Neural progenitor cell (in vitro differentiated cells): ENCODE measurements at regions not wholly inside any gene's neighbourhood (a gene's known extent, or its start where the extent isn't known, plus 50 kb on each side); places are given as distances from the start of the nearest gene placed in this dataset.
"Not testable (repeated sequence)": the region's sequence is repeated elsewhere in the genome, so short reads cannot be mapped to it uniquely, and the experiment has no call there.

Source experiments
- DNase-seq: peaks from one replicate; pipeline ENCODE4 v3.0.0-alpha.2; 2016; ENCODE audit warnings: low spot score
- H2AFZ ChIP-seq: fragments of 200-600 bp; sonication (generic); replicated peaks from 2 replicates; pipeline ENCODE4 v1.6.1; 2016; ENCODE audit warnings: antibody characterized with exemption
- H3F3A ChIP-seq: fragments of 200-600 bp; sonication (generic); 2 replicates; pipeline ENCODE4 v1.6.1; 2016; ENCODE audit warnings: antibody characterized with exemption, low read depth
- H3K27ac ChIP-seq: fragments of 200-600 bp; sonication (generic); 2 replicates; pipeline ENCODE4 v1.5.1; 2016; ENCODE audit warnings: mild to moderate bottlenecking
- H3K27me3 ChIP-seq: fragments of 200-600 bp; sonication (generic); 2 replicates; pipeline ENCODE4 v1.6.1; 2016; ENCODE audit warnings: mild to moderate bottlenecking, moderate library complexity
- H3K36me3 ChIP-seq: fragments of 200-600 bp; sonication (generic); 2 replicates; pipeline ENCODE4 v1.5.1; 2016
- H3K4me1 ChIP-seq: fragments of 200-600 bp; sonication (generic); 2 replicates; pipeline ENCODE4 v1.6.1; 2016; ENCODE audit warnings: mixed run types
- H3K4me2 ChIP-seq: fragments of 200-600 bp; sonication (generic); 2 replicates; pipeline ENCODE4 v1.6.1; 2016
- H3K4me3 ChIP-seq: fragments of 200-600 bp; sonication (generic); 2 replicates; pipeline ENCODE4 v1.5.1; 2016
- H3K79me2 ChIP-seq: fragments of 200-600 bp; sonication (generic); 2 replicates; pipeline ENCODE4 v1.6.1; 2016; ENCODE audit warnings: low read depth
- H3K9ac ChIP-seq: fragments of 200-600 bp; sonication (generic); 2 replicates; pipeline ENCODE4 v1.6.1; 2016
- H3K9me3 ChIP-seq: fragments of 200-600 bp; sonication (generic); 2 replicates; pipeline ENCODE4 v1.5.1; 2016; ENCODE audit warnings: low read depth
- H4K20me1 ChIP-seq: fragments of 200-600 bp; sonication (generic); 2 replicates; pipeline ENCODE4 v1.6.1; 2016; ENCODE audit warnings: low read depth
- H3K27ac Mint-ChIP-seq: 3 replicates; pipeline ENCODE4 v1.8.0; 2021; ENCODE audit warnings: mixed read lengths
- H3K27me3 Mint-ChIP-seq: 2 replicates; pipeline ENCODE4 v1.8.0; 2022; ENCODE audit warnings: low read depth, mild to moderate bottlenecking, inconsistent platforms, moderate library complexity, mixed read lengths; ENCODE audit not compliant: insufficient read depth
- H3K36me3 Mint-ChIP-seq: 3 replicates; pipeline ENCODE4 v1.8.0; 2021; ENCODE audit warnings: mixed read lengths
- H3K4me1 Mint-ChIP-seq: 3 replicates; pipeline ENCODE4 v1.8.0; 2021; ENCODE audit warnings: mixed read lengths
- H3K4me3 Mint-ChIP-seq: 3 replicates; pipeline ENCODE4 v1.8.0; 2021; ENCODE audit warnings: mild to moderate bottlenecking, moderate library complexity, mixed read lengths
- H3K9me3 Mint-ChIP-seq: 3 replicates; pipeline ENCODE4 v1.8.0; 2020; ENCODE audit warnings: mixed read lengths
- EZH2 ChIP-seq: fragments of 200-600 bp; sonication (generic); IDR thresholded peaks from 2 replicates; pipeline ENCODE4 v1.6.1; 2017; ENCODE audit warnings: antibody characterized with exemption, mild to moderate bottlenecking, moderate library complexity
- EZH2phosphoT487 ChIP-seq: fragments of 200-600 bp; sonication (generic); IDR thresholded peaks from 2 replicates; pipeline ENCODE4 v1.6.1; 2017; ENCODE audit warnings: antibody characterized with exemption
- TF ChIP-seq, protein P1 (sequence below): fragments of 200-600 bp; sonication (generic); IDR thresholded peaks from 2 replicates; pipeline ENCODE4 v1.5.1; 2017; ENCODE audit warnings: antibody characterized with exemption, mild to moderate bottlenecking

GRCh38 chr20:29318871-29319461 lies 1938.5 kb upstream of the DEFB115 start:
- no peaks in the 10 kb centered on the region for H3K79me2 ChIP-seq
- H3K4me3 Mint-ChIP-seq = no peak overlapping the region
- no peaks in the 10 kb centered on the region for H3K4me1 ChIP-seq
- H3K27me3 Mint-ChIP-seq = peaks cover 3% of the 10 kb centered on the region
- TF ChIP-seq, protein P1, sequence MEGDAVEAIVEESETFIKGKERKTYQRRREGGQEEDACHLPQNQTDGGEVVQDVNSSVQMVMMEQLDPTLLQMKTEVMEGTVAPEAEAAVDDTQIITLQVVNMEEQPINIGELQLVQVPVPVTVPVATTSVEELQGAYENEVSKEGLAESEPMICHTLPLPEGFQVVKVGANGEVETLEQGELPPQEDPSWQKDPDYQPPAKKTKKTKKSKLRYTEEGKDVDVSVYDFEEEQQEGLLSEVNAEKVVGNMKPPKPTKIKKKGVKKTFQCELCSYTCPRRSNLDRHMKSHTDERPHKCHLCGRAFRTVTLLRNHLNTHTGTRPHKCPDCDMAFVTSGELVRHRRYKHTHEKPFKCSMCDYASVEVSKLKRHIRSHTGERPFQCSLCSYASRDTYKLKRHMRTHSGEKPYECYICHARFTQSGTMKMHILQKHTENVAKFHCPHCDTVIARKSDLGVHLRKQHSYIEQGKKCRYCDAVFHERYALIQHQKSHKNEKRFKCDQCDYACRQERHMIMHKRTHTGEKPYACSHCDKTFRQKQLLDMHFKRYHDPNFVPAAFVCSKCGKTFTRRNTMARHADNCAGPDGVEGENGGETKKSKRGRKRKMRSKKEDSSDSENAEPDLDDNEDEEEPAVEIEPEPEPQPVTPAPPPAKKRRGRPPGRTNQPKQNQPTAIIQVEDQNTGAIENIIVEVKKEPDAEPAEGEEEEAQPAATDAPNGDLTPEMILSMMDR = no peak
- TF ChIP-seq EZH2 (no peak), EZH2phosphoT487 (no peak)
- H2AFZ ChIP-seq = no peak overlapping the region
- peaks cover 36% of the 10 kb centered on the region for H3K9me3 Mint-ChIP-seq
- no peaks in the 10 kb centered on the region for H3F3A ChIP-seq
- H3K27ac Mint-ChIP-seq = no peak overlapping the region
- peaks cover 6% of the 10 kb centered on the region for H3K9me3 ChIP-seq
- no peak for DNase-seq
- no peak overlapping the region for H3K4me2 ChIP-seq
- H3K4me1 Mint-ChIP-seq = no peaks in the 10 kb centered on the region
- no peaks in the 10 kb centered on the region for H3K27me3 ChIP-seq
- no peak overlapping the region for H3K4me3 ChIP-seq
- no peaks in the 10 kb centered on the region for H3K36me3 Mint-ChIP-seq
- no peaks in the 10 kb centered on the region for H4K20me1 ChIP-seq
- H3K27ac ChIP-seq = no peak overlapping the region
- no peak overlapping the region for H3K9ac ChIP-seq
- H3K36me3 ChIP-seq = no peaks in the 10 kb centered on the region

GRCh38 chr20:29319725-29320124 lies 1937.7 kb upstream of the DEFB115 start:
- H3K4me1 Mint-ChIP-seq = no peaks in the 10 kb centered on the region
- no peak overlapping the region for H2AFZ ChIP-seq
- H3K9me3 ChIP-seq = peaks cover 6% of the 10 kb centered on the region
- no peaks in the 10 kb centered on the region for H3K36me3 ChIP-seq
- no peaks in the 10 kb centered on the region for H4K20me1 ChIP-seq
- no peak overlapping the region for H3K27ac Mint-ChIP-seq
- no peaks in the 10 kb centered on the region for H3K27me3 ChIP-seq
- no peaks in the 10 kb centered on the region for H3K4me1 ChIP-seq
- H3K79me2 ChIP-seq = no peaks in the 10 kb centered on the region
- H3K36me3 Mint-ChIP-seq = no peaks in the 10 kb centered on the region
- H3K27ac ChIP-seq = no peak overlapping the region
- no peak overlapping the region for H3K4me3 ChIP-seq
- H3K4me3 Mint-ChIP-seq = no peak overlapping the region
- no peak for DNase-seq
- H3F3A ChIP-seq = no peaks in the 10 kb centered on the region
- no peak for TF ChIP-seq EZH2
- TF ChIP-seq, protein P1 = no peak
- no peak for TF ChIP-seq EZH2phosphoT487
- peaks cover 33% of the 10 kb centered on the region for H3K9me3 Mint-ChIP-seq
- H3K4me2 ChIP-seq = no peak overlapping the region
- H3K9ac ChIP-seq = no peak overlapping the region
- peaks cover under 1% of the 10 kb centered on the region for H3K27me3 Mint-ChIP-seq

DNA sequence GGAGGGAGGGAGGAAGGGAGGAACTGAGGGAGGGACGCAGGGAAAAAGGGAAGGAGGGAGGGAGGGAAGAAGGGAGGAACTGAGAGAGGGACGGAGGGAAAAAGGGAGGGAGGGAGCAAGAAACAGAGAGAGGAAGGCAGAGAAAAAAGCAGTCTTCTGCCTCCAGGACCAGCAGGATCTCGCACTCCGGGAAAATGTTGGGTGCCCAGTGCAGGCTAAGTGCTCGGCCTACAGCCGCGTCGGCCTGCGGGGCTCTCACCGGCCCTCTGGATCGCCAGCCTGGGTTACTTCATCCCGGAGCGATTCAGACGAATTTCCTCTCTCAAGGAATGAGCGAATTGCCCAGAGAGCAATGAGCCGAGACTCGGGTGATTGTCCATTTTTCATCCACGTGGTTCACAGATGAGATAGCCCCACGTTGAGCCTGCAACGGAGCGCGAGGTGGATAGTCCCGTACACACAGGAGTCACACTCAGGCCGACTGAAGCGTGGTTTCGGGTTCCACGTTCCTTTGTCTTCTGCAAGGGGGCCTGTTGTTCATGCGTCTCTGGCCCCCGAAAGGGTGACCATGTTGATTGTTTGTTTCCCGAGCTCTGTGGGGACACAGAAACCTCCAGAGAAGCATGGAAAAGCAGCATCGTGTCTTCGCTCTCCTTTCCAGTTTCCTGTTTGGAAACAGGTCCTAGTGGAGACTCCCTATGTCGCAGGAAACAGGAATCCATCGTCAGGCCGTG lies 1937.1 kb upstream of the DEFB115 start:
- H3K27me3 ChIP-seq, H3K4me1 Mint-ChIP-seq, H3K9me3 ChIP-seq, H3K9ac ChIP-seq, H3K4me3 Mint-ChIP-seq, H4K20me1 ChIP-seq, DNase-seq, H3K27ac ChIP-seq, H3K36me3 ChIP-seq, H3K27me3 Mint-ChIP-seq, H3K4me1 ChIP-seq, H3K36me3 Mint-ChIP-seq, H3F3A ChIP-seq, H3K4me3 ChIP-seq, H3K27ac Mint-ChIP-seq, H3K79me2 ChIP-seq, H2AFZ ChIP-seq, H3K4me2 ChIP-seq: not testable (repeated sequence)
- H3K9me3 Mint-ChIP-seq = peaks cover 34% of the 10 kb centered on the region

- H3K27ac ChIP-seq, H3K27ac Mint-ChIP-seq, H3K36me3 ChIP-seq, H3K4me3 ChIP-seq, H3K27me3 ChIP-seq, H2AFZ ChIP-seq, H3K79me2 ChIP-seq, H3K4me3 Mint-ChIP-seq, H3K36me3 Mint-ChIP-seq, H3K9me3 ChIP-seq, H3K4me2 ChIP-seq, H4K20me1 ChIP-seq, H3K9ac ChIP-seq, H3K4me1 ChIP-seq, H3K4me1 Mint-ChIP-seq, DNase-seq, H3F3A ChIP-seq: not testable (repeated sequence)
- peaks cover 48% of the 10 kb centered on the region for H3K9me3 Mint-ChIP-seq
- peaks cover 10% of the 10 kb centered on the region for H3K27me3 Mint-ChIP-seq
These were observed 1933.6 kb upstream of the DEFB115 start for GRCh38 chr20:29323631-29324515.

DNA sequence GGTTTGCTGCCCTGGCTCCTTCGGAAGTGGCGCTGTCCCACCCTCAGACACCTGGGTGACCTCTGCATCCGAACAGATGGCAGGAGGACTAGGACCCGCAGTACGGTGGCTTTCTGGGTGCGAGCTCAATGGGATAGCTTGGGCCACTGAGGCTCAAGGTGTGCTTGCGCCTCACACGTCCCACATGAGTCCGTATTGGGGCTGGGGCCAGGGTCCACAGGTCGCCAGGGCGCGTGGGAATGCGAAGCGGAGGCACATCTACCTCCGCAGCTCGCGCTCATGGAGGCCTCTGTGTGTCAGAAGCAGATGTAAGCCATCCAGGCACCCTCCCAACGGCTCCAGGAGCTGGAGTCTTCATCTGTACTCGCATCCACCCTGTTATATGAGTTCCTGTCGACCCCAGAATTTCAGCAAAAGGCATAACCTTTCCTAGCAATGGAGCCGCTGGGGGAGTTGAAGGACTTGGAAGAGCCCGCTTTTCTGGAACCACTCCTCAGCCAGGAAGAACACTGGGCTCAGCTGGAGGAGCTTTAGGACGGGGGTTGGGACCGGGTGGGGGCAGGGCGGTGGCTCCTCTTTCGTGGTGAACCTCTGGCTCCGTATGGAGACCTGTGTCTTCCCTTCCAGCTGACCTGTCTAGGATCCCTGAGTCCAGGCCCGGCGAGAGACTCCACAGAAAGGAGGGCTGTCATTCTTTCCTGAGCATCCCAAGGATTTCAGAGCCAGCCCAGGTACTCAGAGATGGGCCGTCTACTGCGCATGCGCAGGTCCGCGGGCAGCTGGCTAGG lies 1932.8 kb upstream of the DEFB115 start:
- H3K27ac Mint-ChIP-seq, H3K9ac ChIP-seq, H4K20me1 ChIP-seq, H3K36me3 ChIP-seq, H3F3A ChIP-seq, H3K9me3 ChIP-seq, H3K79me2 ChIP-seq, H3K4me3 ChIP-seq, H3K4me1 ChIP-seq, H3K36me3 Mint-ChIP-seq, H3K27me3 ChIP-seq, DNase-seq, H3K4me3 Mint-ChIP-seq, H2AFZ ChIP-seq, H3K4me2 ChIP-seq, H3K4me1 Mint-ChIP-seq, H3K27ac ChIP-seq: not testable (repeated sequence)
- peaks cover 10% of the 10 kb centered on the region for H3K27me3 Mint-ChIP-seq
- H3K9me3 Mint-ChIP-seq = peaks cover 50% of the 10 kb centered on the region
